ENCODE measurements at regions not wholly inside any gene's neighbourhood (a gene's known extent, or its start where the extent isn't known, plus 50 kb on each side); places are given as distances from the start of the nearest gene placed in this dataset.

- Histone ChIP-seq H3K4me2 (replicated peaks; ENCODE audit: extremely low read depth, low read length, poor library complexity, severe bottlenecking) (no peak overlapping the region), H3K9me3 (replicated peaks in 1 of 2; ENCODE audit: control insufficient read depth in 1 of 2, insufficient read depth in 1 of 2, low read length in 2 of 2) (no peaks in the 10 kb centered on the region), H3K36me3 (replicated peaks in 1 of 2; ENCODE audit: control insufficient read depth in 1 of 2, insufficient read depth in 2 of 2, low read length in 2 of 2) (no peaks in the 10 kb centered on the region), H3K9ac (ENCODE audit: insufficient read depth, low read length, poor library complexity, severe bottlenecking) (no peak overlapping the region), H3K27me3 (ENCODE audit: control insufficient read depth in 2 of 2, insufficient read depth in 2 of 2, low read length in 2 of 2) (no peaks in the 10 kb centered on the region), H2AFZ (ENCODE audit: insufficient read depth, low read depth, low read length, poor library complexity, severe bottlenecking) (no peak overlapping the region), H3K79me2 (ENCODE audit: insufficient read depth, low read length) (no peaks in the 10 kb centered on the region), H3K4me1 (ENCODE audit: control insufficient read depth in 1 of 2, insufficient read depth in 2 of 2, low read length in 2 of 2) (no peaks in the 10 kb centered on the region), H3K27ac (ENCODE audit: low read depth in 1 of 2, low read length in 2 of 2) (no peak overlapping the region), H4K20me1 (ENCODE audit: insufficient read depth, low read length) (no peaks in the 10 kb centered on the region), H3K4me3 (replicated peaks in 1 of 3; ENCODE audit: low read depth in 2 of 3, low read length in 3 of 3) (no peak overlapping the region)
- DNase-seq = no peak
- H3K27ac Mint-ChIP-seq = no peak overlapping the region
- intact Hi-C loops (cut with micrococcal nuclease) = no loop called here
- peaks cover 0 to 1% (median 0%) of the 10 kb centered on the region in 3 donors for H3K27me3 Mint-ChIP-seq (ENCODE audit: low read depth in 3 of 3)
- H3K36me3 Mint-ChIP-seq = no peaks in the 10 kb centered on the region
- no CpG with 5 or more reads among the region's 4 CpGs for WGBS (ENCODE audit: insufficient coverage)
- no peaks in the 10 kb centered on the region for H3K4me1 Mint-ChIP-seq
- no peak for TF ChIP-seq CTCF (IDR thresholded peaks at IDR 0.05)
- peaks cover 0 to 2% (median 0%) of the 10 kb centered on the region in 7 donors for H3K9me3 Mint-ChIP-seq
- no peak overlapping the region for H3K4me3 Mint-ChIP-seq
Measured at GRCh38 chr4:130183766-130184165, 1087.8 kb downstream of the C4orf33 start.

- no peak overlapping the region for H3K4me2 ChIP-seq (replicated peaks; ENCODE audit: extremely low read depth, low read length, poor library complexity, severe bottlenecking)
- no peaks in the 10 kb centered on the region for H3K4me1 Mint-ChIP-seq
- no peaks in the 10 kb centered on the region for H3K4me1 ChIP-seq (ENCODE audit: control insufficient read depth in 1 of 2, insufficient read depth in 2 of 2, low read length in 2 of 2)
- no peak for DNase-seq
- H3K79me2 ChIP-seq (ENCODE audit: insufficient read depth, low read length) = no peaks in the 10 kb centered on the region
- no peak overlapping the region for H3K4me3 ChIP-seq (replicated peaks in 1 of 3; ENCODE audit: low read depth in 2 of 3, low read length in 3 of 3)
- H4K20me1 ChIP-seq (ENCODE audit: insufficient read depth, low read length) = no peaks in the 10 kb centered on the region
- H3K9me3 Mint-ChIP-seq = peaks cover 0 to 2% (median 0%) of the 10 kb centered on the region in 7 donors
- no peaks in the 10 kb centered on the region for H3K36me3 ChIP-seq (replicated peaks in 1 of 2; ENCODE audit: control insufficient read depth in 1 of 2, insufficient read depth in 2 of 2, low read length in 2 of 2)
- no peak overlapping the region for H3K27ac Mint-ChIP-seq
- no peak overlapping the region for H3K4me3 Mint-ChIP-seq
- H3K27me3 Mint-ChIP-seq (ENCODE audit: low read depth in 3 of 3) = peaks cover 0 to 1% (median 0%) of the 10 kb centered on the region in 3 donors
- intact Hi-C loops (cut with micrococcal nuclease) = no loop called here
- H3K27me3 ChIP-seq (ENCODE audit: control insufficient read depth in 2 of 2, insufficient read depth in 2 of 2, low read length in 2 of 2) = no peaks in the 10 kb centered on the region
- no peaks in the 10 kb centered on the region for H3K9me3 ChIP-seq (replicated peaks in 1 of 2; ENCODE audit: control insufficient read depth in 1 of 2, insufficient read depth in 1 of 2, low read length in 2 of 2)
- H3K9ac ChIP-seq (ENCODE audit: insufficient read depth, low read length, poor library complexity, severe bottlenecking) = no peak overlapping the region
- no peaks in the 10 kb centered on the region for H3K36me3 Mint-ChIP-seq
- no peak for TF ChIP-seq CTCF (IDR thresholded peaks at IDR 0.05)
- no peak overlapping the region for H2AFZ ChIP-seq (ENCODE audit: insufficient read depth, low read depth, low read length, poor library complexity, severe bottlenecking)
- no peak overlapping the region for H3K27ac ChIP-seq (ENCODE audit: low read depth in 1 of 2, low read length in 2 of 2)
Measured at GRCh38 chr4:130185123-130185522, 1089.2 kb downstream of the C4orf33 start.
